HG03457 (cell line): ENCODE measurements at regions not wholly inside any gene's neighbourhood (a gene's known extent, or its start where the extent isn't known, plus 50 kb on each side); places are given as distances from the start of the nearest gene placed in this dataset.
"Not testable (repeated sequence)": the region's sequence is repeated elsewhere in the genome, so short reads cannot be mapped to it uniquely, and the experiment has no call there.

Source experiments
- ATAC-seq: cut with Tn5 transposase; IDR thresholded peaks from one replicate; pipeline ENCODE4 v1.9.1; 2021; ENCODE audit warnings: moderate number of reproducible peaks; ENCODE audit not compliant: unreplicated experiment

DNA sequence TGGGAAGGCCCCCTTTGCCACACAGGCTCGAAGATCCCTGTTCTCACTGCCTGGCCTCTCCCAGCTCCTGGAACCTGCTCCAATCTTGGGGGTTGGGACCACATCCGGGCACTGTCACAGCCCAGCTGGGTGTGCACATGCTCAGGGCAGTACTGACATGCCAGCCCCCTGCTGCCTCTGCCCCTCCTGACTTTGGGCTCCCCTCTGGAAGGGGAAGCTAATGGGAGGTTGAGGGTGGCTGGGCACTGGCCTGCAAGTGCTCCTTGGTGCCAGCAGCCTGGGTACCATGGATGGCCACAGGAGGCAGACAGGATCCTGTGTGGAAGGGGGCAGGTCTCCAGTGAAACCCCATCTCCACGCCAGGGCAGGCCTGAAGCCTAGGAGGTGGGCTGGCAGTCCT, 126.1 kb upstream of the NOL4 start:
- ATAC-seq: no peak

DNA sequence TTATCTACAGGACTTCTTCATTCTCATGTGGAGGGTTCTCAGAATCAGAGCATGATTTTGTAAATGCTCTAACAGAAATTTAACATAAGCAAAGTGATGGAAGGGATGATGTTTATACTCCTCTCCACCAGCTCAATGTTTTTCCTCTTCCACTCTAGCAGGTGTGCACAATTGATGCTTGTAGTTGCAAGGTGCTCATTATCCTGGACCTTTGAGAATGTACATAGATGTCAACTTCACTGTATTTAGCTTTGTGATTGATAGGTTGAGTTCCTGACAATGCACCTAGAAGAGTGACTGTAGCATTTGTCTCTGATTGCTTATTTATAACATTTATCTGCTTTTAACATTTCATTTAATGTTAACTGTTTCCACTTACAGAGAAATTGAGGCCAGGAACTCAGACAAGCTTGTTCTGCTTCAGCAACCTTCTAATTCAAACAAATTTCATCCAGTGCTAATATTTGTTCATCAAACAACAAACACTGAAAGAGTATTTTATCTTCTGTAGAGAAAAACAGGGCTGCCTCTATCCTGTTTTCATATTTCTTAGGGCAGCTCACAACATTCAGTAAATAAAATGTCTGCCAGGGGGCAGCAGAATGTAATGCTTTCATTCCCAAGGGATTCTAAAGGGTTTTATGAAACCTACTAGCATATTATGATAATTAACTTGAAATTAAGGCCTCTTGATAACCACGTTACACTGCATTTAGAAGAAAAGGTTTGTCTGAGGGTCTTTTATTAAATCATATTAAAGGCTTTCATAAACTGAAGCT, 127.9 kb upstream of the NOL4 start:
- no peak for ATAC-seq

DNA sequence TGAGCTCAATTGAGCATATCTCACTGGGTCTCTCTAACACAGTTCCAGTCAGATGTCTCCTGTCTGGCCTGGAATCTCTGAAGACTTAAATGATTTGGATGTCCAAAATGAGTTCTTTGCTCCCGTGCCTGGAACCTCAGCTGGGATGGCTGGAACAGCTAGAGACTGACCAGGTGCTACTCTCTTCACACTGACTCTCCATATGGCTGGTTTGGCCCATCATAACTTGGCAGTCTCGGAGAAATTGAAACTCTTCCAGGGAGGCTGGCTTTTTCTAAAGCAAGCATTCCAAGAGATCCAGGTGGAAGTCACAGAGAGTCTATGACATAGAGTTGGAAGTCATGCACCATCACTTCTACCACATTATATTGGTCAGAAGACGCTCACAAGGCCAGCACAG, 129.6 kb upstream of the NOL4 start:
- no peak for ATAC-seq

DNA sequence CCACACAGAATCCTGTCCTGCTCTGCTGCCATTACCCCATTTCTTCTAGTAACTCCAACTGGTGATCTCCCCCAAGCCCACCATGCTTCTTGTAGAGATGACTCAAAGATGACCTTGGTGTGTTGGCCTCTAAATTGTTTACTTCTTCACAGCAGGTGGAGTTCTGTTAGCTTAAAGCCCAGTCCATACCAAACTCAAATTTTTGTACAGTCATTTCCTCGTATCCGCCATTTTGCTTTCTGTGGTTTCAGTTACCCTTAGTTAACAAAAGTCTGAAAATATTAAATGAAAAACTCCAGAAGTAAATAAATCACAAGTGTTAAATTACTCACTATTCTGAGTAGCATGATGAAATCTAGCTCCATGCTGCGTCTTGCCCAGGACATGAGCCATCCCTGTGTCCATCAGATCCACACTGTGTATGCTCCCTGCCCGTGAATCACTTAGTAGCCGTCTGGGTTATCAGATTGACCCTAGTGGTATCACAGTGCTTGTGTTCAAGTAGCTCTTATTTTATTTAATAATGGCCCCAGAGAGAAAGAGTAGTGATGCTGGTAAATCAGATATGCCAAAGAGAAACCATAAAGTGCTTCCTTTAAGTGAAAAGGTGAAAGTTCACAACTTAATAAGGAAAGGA, 133.3 kb upstream of the NOL4 start:
- no peak for ATAC-seq

DNA sequence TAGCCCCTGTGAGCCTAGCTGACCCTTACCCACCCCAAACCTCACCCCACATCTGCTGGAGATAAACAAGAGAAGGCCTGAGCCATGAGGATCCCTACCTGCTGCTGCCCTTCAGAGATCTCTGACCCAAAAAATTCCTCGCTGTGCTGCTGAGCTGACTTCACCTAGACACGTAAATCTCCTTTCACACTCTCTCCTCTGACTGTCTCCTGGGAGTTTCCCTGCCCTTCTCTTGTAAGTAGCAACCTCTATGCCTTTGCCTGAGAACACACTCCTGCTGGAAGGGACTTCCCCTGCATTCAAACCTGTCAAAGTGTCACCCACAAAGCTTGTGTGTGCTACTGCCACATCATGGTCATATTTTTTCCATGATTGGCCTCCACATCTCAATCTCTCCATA, 134.2 kb upstream of the NOL4 start:
- ATAC-seq: peak; percentile 67

DNA sequence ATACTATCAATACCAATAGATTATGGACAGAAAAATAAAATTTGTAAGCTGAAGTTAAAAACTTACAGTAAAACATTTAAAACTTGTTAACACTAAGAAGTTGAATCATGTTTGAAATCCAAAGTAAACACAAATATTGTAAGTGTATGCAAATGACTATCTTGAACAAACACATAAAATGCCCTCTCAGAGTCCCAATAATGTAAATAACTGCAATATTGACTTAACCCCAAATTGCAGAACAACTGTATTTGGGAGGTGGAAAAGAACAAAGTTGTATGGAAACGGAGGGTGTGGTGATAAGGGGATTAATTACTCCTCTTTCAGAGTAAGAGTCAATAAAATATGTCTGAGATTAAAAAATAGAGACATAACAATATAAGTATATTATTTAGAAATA, 140.0 kb upstream of the NOL4 start:
- ATAC-seq: no peak

DNA sequence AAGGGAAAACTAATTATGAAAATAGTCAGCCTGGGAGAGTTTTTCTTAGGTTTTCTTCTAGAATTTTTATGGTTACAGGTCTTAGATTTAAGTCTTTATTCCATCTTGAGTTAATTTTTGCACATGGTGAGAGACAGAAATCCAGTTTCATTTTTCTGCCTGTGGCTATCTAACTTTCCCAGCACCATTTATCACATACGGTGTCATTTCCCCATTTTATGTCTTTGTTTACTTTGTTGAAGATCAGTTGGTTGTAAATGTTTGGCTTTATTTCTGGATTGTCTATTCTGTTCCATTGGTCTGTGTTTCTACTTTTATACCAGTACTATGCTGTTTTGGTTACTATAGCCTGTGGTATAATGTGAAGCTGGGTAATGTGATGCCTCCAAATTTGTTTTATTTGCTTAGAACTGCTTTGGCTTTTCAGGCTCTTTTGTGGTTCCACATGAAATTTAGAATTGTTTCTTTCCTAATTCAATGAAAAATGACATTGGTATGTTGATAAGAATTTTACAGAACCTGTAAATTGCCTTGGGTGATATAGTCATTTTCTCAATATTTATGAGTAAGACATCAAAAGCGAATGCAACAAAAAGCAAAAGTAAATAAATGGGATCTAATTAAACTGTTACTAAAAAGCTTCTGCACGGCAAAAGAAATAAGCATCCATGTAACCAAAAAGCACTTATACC, 146.1 kb upstream of the NOL4 start:
- no peak for ATAC-seq

DNA sequence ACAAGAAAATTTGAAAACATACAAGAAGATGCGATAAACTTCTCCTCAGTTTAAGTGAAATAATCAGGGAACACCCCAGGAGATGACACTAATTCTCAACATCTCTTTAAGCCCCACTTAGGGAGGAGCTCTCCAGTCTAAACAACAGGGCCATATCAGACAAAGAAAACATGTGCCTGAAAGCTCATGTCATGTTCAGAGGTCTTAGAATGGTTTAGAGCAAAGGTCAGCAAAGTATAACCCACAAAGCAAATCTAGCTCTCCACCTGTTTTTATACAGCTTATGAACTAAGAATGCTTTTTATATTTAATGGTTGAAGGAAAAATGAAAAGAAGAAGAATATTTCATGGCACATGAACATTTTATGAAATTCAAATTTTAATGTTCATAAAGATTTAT, 155.6 kb upstream of the NOL4 start:
- no peak for ATAC-seq

DNA sequence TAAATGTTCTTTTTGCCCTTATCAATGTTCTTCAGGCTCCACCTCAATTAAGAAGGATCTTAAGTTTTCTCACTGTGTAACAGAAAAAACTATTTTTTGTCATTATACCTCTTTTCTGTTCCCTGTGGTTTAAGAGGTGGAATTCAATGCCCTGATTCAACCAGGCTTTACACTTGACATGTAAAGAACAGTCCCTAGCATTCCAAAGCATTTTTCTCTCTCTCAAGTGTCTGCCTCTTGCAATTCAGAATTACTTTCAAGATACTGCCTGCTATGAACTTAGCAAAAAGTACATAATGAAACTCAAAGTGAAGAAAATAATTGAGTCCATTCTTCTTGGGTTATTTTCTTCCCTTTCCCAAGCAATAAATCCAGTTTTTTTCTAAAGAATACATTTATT, 160.6 kb upstream of the NOL4 start:
- no peak for ATAC-seq

DNA sequence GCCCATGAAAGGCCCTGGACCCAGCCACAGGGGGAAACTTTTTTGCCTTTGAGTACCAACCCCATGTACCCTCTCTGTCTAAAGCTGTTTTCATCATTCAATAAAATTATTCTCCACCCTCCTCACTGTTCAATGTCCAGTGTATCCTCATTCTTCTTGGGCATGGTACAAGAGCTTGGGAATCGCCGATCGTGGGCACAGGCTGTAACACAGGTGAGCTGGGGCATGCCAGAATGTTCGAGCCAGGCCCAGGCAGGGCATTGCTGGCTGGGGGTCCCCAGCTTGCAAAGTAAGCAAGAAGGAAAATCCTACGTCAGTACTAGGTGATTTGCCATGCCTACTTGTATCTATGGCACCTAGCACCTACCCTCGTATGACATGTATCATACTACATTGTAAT, 162.1 kb upstream of the NOL4 start:
- no peak for ATAC-seq

DNA sequence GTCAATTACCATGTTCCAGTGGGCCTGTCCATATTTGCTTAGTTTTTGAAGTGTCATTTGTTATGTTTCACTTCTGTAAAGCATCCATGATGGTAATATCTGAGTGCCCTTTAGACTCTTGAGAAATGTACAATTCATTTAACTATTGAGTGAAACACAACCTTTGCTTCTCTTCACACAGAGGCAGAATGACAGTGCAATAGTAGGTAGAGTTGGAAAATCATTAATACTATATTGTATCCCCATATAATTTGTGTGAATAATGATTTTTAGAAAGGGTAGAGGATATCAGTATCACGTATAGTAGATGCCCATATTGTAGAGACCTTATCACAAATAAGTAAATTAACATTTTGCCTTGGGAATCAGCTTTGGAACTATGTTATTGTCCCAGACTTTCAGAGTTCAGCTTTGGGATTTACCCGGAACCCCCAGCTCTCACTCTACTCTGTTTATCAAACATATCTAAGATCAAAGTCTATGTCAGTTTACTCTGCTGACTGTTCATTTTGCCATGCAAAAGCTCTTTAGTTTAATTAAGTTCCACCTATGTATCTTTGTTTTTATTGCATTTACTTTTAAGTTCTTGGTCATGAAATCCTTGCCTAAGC, 172.7 kb upstream of the NOL4 start:
- no peak for ATAC-seq

DNA sequence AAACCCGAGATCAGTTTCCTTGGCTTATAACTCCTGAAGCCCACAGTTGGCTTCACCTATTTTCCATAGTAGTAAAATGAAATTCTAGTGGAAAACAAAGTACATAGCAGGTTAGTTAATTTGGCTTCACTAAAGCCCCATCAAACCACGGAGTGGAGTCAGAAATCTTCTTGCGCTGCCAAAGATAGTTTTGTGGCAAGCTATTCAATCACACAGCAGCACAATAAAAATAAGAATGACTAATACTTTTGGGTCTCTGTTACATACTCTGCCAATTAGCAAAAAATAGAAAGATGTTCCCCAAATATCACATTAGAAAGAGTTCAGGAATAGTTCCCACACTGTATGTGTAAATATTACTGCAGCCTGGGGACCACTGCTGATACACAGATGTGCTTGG, 175.2 kb upstream of the NOL4 start:
- ATAC-seq: no peak

DNA sequence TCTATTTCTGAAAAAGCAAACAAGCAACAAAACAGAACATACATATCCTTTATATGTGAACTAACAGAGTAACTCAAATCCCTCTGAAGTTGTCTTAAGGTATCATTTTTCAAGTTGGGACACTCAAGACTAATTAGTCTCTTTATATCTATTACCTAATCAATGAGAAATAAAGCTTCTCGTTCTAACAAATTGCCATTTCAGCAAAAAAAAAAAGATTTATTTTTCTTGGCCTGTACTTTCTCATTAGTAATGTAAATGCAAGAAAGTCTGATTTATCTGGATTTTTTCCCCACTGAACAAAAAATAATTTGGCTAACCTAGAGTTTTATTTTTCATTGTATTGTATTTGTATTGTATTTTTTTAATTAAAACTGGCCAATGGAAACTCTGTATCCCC, 176.1 kb upstream of the NOL4 start:
- no peak for ATAC-seq

DNA sequence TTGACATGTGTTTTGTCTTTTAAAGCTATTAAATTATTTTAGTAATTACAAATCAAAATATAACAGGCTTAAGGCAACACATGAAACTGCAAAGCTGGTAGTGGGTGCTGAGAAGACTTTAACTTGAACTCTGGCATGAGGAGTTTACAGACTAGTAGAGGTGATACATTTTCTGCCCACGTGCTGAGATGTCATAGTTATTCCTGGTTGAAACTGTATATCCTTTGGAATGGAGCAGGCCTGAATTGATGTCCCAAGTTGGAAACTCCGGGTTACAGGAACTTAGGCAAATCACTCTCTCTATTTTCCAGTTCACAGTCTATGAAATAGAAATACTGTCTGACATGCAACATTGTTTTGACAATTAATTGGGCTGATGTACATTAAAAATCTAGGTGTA, 177.1 kb upstream of the NOL4 start:
- ATAC-seq: no peak

DNA sequence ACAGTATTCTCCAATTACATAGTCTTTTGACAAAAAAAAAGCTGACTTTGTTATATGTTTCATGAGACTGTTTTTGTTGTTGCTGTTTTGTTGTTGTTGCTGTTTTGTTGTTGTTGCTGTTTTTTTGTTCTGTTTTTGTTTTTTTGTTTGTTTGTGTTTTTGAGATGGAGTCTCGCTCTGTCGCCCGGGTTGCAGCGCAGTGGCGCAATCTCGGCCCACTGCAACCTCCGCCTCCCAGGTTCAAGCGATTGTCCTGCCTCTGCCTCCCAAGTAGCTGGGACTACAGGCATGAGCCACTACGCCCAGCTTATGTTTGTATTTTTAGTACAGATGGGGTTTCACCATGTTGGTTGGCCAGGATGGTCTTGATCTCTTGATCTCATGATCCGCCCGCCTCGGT, 182.8 kb upstream of the NOL4 start:
- ATAC-seq: not testable (repeated sequence)

DNA sequence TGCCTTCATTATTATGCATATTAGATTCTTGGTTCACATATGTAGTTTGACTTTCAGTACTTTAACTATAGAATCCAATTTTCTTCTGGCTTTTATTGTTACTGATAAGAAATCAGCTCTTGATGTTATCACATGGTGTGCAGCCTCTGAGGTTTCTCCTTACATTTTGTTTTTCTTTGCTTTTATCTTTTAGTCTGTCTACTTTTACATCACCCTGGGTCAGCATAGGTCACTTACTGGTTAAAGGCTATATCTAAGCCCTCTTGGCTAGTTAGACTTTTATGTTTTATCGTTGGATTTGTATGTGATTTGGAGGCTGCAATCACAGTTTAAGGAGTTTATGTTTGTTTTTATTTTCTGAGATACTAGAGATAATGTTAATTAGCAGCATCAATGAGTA, 187.2 kb upstream of the NOL4 start:
- ATAC-seq: no peak

DNA sequence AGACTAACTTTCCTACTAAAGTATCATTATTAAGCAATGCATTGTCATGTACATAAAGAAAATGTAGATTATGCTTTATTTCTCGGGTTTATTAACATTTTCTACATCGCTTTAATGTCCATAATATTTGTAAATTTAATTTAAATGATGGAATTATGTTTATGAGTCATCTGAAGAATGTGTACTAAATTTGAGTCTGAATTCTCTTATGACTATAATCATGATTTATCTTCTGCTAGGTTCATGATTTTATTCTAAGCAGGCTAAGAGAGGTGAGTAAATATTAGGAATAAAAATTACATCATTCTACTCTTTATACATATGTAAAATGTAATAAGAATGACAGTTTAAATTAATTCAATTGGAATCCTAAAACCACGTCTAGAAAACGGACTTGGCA, 206.3 kb upstream of the NOL4 start:
- ATAC-seq: no peak

DNA sequence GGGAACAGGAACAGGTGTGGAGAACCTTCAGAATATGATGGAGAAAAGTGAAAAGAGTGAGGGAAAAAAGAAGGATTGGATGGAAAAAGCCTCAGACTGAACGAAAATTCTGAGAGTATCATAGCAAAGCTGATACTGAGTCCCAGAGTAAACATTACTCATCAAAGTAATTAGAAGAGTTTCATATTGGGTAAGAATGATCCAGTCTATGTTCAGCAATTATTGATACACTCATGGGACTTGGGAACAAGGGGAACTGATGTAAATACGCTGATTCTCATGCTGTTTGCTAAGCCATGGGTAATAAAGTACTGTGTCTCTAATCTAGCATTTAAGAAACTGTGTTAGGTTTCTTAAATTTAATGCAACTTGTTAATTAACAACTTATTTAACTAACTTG, 219.9 kb upstream of the NOL4 start:
- ATAC-seq: no peak

DNA sequence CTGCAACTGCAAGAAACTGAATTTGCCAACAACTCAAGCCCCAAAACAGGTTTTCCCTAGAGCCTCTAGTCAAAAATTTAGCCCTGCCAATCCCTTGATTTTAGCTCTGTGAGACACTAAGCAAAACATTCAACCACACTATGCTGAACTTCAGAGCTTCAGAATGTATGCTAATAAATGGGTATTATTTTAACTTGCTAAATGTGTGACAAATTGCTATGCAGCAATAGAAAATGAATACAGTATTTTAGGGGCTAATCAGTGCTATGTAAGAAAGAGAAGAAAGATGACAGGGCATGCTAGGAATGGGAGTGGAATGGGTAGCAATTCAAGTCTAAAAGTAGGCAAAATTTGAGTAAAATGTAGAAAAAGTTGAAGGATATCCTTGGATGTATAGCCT, 223.9 kb upstream of the NOL4 start:
- no peak for ATAC-seq

DNA sequence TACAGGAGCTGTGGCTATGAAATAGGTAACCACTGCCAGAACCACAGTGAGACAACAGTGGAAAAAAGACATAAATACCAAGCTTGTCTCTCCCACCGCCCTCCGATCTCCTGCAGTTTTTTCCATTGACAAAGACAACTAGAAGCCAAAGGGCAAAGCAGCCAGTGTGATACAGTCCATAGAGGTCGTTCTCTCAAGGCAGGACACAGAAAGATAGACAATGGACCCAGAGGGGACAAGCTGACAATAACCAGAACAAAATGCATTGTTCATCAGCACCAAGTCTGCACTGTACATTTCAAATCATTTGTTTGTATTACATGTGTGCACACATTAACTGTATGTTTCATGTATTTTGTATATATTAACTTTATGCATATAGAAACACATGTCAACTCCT, 233.0 kb upstream of the NOL4 start:
- no peak for ATAC-seq

DNA sequence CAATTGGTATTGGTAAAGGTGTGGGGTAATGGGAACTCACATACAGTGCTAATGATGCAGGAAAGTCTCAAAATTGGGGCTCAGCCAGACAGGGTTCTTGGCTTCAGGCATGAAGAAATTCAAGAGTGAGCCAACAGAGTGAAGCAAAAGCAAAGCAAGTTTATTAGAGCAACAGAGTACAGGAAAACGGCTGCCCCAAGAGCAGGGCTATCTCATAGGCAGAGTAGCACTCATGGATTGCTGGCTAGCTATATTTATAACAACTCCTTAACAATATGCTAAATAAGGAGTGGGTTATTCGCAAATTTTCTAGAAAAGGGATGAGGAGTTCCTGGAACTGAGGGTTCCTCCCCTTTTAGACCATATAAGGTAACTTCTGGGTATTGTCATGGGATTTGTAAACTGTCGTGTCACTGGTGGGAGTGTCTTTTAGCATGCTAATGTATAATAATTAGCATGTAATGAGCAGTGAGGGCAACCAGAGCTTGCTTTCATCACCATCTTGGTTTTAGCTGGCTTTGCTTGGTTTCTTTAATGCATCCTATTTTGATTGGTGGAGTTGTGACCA, 233.8 kb upstream of the NOL4 start:
- no peak for ATAC-seq

DNA sequence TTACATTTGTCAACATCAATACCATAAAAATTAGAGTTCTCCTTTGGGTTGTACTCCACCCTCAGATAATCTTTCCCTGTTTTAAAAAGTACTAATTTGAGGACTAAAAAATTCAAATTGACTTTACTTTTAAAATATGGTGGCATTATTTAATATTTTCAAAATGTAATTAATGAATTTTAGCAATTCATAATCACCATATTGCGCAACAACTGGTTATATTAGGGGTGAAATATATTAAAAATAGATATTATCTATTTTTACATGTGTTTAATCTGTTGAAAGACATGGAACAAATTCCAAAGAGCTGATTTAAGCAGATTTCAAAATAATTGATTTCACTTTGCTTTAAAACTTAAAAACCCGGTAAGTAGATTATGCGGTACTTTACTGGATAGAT, 236.6 kb upstream of the NOL4 start:
- no peak for ATAC-seq
